ENCODE measurements at regions not wholly inside any gene's neighbourhood (a gene's known extent, or its start where the extent isn't known, plus 50 kb on each side); places are given as distances from the start of the nearest gene placed in this dataset.

- TF ChIP-seq POLR2A (IDR thresholded peaks at IDR 0.05; ENCODE audit: low read depth, low read length) = no peak
- TF ChIP-seq CTCF (conservative IDR thresholded peaks at IDR 0.05; ENCODE audit: low read depth, low read length) = no peak
These were observed 91.3 kb upstream of the TNFAIP3 start for GRCh38 chr6:137775720-137776119.
